ENCODE measurements at regions not wholly inside any gene's neighbourhood (a gene's known extent, or its start where the extent isn't known, plus 50 kb on each side); places are given as distances from the start of the nearest gene placed in this dataset.

GRCh38 chr20:59422872-59423544 is 122.6 kb downstream of the EDN3 start:
- H4K20me1 ChIP-seq (ENCODE audit: control insufficient read depth, extremely low read depth, insufficient read depth, low read length) = no peaks in the 10 kb centered on the region
- H3K27me3 ChIP-seq (ENCODE audit: control insufficient read depth, insufficient read depth, low read length) = no peaks in the 10 kb centered on the region
- no peaks in the 10 kb centered on the region for H3K79me2 ChIP-seq (ENCODE audit: control insufficient read depth, insufficient read depth, low read length)
- no peak overlapping the region for H2AFZ ChIP-seq (ENCODE audit: low read length)
- no peaks in the 10 kb centered on the region for H3K36me3 ChIP-seq (ENCODE audit: control insufficient read depth, insufficient read depth, low read length)
- H3K27ac ChIP-seq (ENCODE audit: insufficient read depth, low read length) = no peak overlapping the region
- no peak overlapping the region for H3K9ac ChIP-seq (ENCODE audit: insufficient read depth, low read length)
- no peak overlapping the region for H3K4me3 ChIP-seq (replicated peaks in 1 of 4; ENCODE audit: control extremely low read depth in 1 of 4, insufficient read depth in 1 of 4, low read depth in 3 of 4, low read length in 4 of 4)
- TF ChIP-seq EZH2 (IDR thresholded peaks at IDR 0.05; ENCODE audit: low read length, missing control alignments) = no peak
- TF ChIP-seq CTCF (conservative IDR thresholded peaks at IDR 0.05 in 1 of 2, IDR thresholded peaks at IDR 0.05 in 1 of 2; ENCODE audit: low read depth in 1 of 2, low read length in 2 of 2) = no peak
- no peaks in the 10 kb centered on the region for H3K9me3 ChIP-seq (ENCODE audit: control insufficient read depth, insufficient read depth, low read depth, low read length)
- DNase-seq (ENCODE audit: low read depth in 2 of 2) = no peak
- no peaks in the 10 kb centered on the region for H3K4me1 ChIP-seq (ENCODE audit: control insufficient read depth, extremely low read depth, insufficient read depth, low read length)
- no peak overlapping the region for H3K4me2 ChIP-seq (ENCODE audit: extremely low read depth, insufficient read depth, low read length)

GRCh38 chr20:59424976-59425375 is 124.6 kb downstream of the EDN3 start:
- Histone ChIP-seq H3K4me1 (ENCODE audit: control insufficient read depth, extremely low read depth, insufficient read depth, low read length) (no peaks in the 10 kb centered on the region), H2AFZ (ENCODE audit: low read length) (no peak overlapping the region), H3K27ac (ENCODE audit: insufficient read depth, low read length) (no peak overlapping the region), H3K9ac (ENCODE audit: insufficient read depth, low read length) (no peak overlapping the region), H3K4me2 (ENCODE audit: extremely low read depth, insufficient read depth, low read length) (no peak overlapping the region), H3K79me2 (ENCODE audit: control insufficient read depth, insufficient read depth, low read length) (no peaks in the 10 kb centered on the region), H3K9me3 (ENCODE audit: control insufficient read depth, insufficient read depth, low read depth, low read length) (no peaks in the 10 kb centered on the region), H3K4me3 (replicated peaks in 1 of 4; ENCODE audit: control extremely low read depth in 1 of 4, insufficient read depth in 1 of 4, low read depth in 3 of 4, low read length in 4 of 4) (no peak overlapping the region), H4K20me1 (ENCODE audit: control insufficient read depth, extremely low read depth, insufficient read depth, low read length) (no peaks in the 10 kb centered on the region), H3K27me3 (ENCODE audit: control insufficient read depth, insufficient read depth, low read length) (no peaks in the 10 kb centered on the region), H3K36me3 (ENCODE audit: control insufficient read depth, insufficient read depth, low read length) (no peaks in the 10 kb centered on the region)
- TF ChIP-seq CTCF (conservative IDR thresholded peaks at IDR 0.05 in 1 of 2, IDR thresholded peaks at IDR 0.05 in 1 of 2; ENCODE audit: low read depth in 1 of 2, low read length in 2 of 2) = no peak
- TF ChIP-seq EZH2 (IDR thresholded peaks at IDR 0.05; ENCODE audit: low read length, missing control alignments) = no peak
- no peak for DNase-seq (ENCODE audit: low read depth in 2 of 2)

- no peak overlapping the region for H3K27ac ChIP-seq (ENCODE audit: insufficient read depth, low read length)
- H3K9ac ChIP-seq (ENCODE audit: insufficient read depth, low read length) = no peak overlapping the region
Observed at GRCh38 chr20:59425572-59425971, 125.2 kb downstream of the EDN3 start.

More at GRCh38 chr20:59425572-59425971, 125.2 kb downstream of the EDN3 start:
- Histone ChIP-seq H2AFZ (ENCODE audit: low read length) (no peak overlapping the region), H3K4me1 (ENCODE audit: control insufficient read depth, extremely low read depth, insufficient read depth, low read length) (no peaks in the 10 kb centered on the region), H4K20me1 (ENCODE audit: control insufficient read depth, extremely low read depth, insufficient read depth, low read length) (no peaks in the 10 kb centered on the region), H3K27me3 (ENCODE audit: control insufficient read depth, insufficient read depth, low read length) (no peaks in the 10 kb centered on the region), H3K79me2 (ENCODE audit: control insufficient read depth, insufficient read depth, low read length) (no peaks in the 10 kb centered on the region), H3K9me3 (ENCODE audit: control insufficient read depth, insufficient read depth, low read depth, low read length) (no peaks in the 10 kb centered on the region), H3K4me2 (ENCODE audit: extremely low read depth, insufficient read depth, low read length) (no peak overlapping the region), H3K36me3 (ENCODE audit: control insufficient read depth, insufficient read depth, low read length) (no peaks in the 10 kb centered on the region), H3K4me3 (replicated peaks in 1 of 4; ENCODE audit: control extremely low read depth in 1 of 4, insufficient read depth in 1 of 4, low read depth in 3 of 4, low read length in 4 of 4) (no peak overlapping the region)
- DNase-seq (ENCODE audit: low read depth in 2 of 2) = no peak
- TF ChIP-seq CTCF (conservative IDR thresholded peaks at IDR 0.05 in 1 of 2, IDR thresholded peaks at IDR 0.05 in 1 of 2; ENCODE audit: low read depth in 1 of 2, low read length in 2 of 2) (no peak), EZH2 (IDR thresholded peaks at IDR 0.05; ENCODE audit: low read length, missing control alignments) (no peak)

All from fibroblast of lung (primary cell).